ENCODE measurements at regions not wholly inside any gene's neighbourhood (a gene's known extent, or its start where the extent isn't known, plus 50 kb on each side); places are given as distances from the start of the nearest gene placed in this dataset.

- no peak for DNase-seq
Measured at GRCh38 chr5:161235569-161235968, 311.0 kb downstream of the GABRB2 start.

- no peak for DNase-seq
Measured at GRCh38 chr5:161233553-161233952, 313.0 kb downstream of the GABRB2 start.

- no peak for DNase-seq
Measured at GRCh38 chr5:161230221-161230620, 316.3 kb downstream of the GABRB2 start.

- DNase-seq: no peak
Measured at GRCh38 chr5:161219816-161220215, 326.7 kb downstream of the GABRB2 start.

- DNase-seq: no peak
Measured at GRCh38 chr5:161216877-161217276, 329.6 kb downstream of the GABRB2 start.

GRCh38 chr5:161212123-161212712 lies 334.3 kb downstream of the GABRB2 start:
- DNase-seq: no peak

GRCh38 chr5:161201558-161201957 lies 345.0 kb downstream of the GABRB2 start:
- no peak for DNase-seq

GRCh38 chr5:161190778-161191177 lies 338.8 kb upstream of the ATP10B start:
- no peak for DNase-seq

GRCh38 chr5:161190086-161190485 lies 338.1 kb upstream of the ATP10B start:
- DNase-seq: no peak

GRCh38 chr5:161189452-161189851 lies 337.4 kb upstream of the ATP10B start:
- no peak for DNase-seq

GRCh38 chr5:161183559-161183958 lies 331.5 kb upstream of the ATP10B start:
- no peak for DNase-seq

GRCh38 chr5:161176221-161176620 lies 324.2 kb upstream of the ATP10B start:
- no peak for DNase-seq

GRCh38 chr5:161169776-161170175 lies 317.8 kb upstream of the ATP10B start:
- no peak for DNase-seq

GRCh38 chr5:161167016-161167767 lies 315.2 kb upstream of the ATP10B start:
- DNase-seq: no peak

- no peak for DNase-seq
Measured at GRCh38 chr5:161165998-161166660, 314.1 kb upstream of the ATP10B start.

- no peak for DNase-seq
Measured at GRCh38 chr5:161157925-161158324, 305.9 kb upstream of the ATP10B start.

GRCh38 chr5:161155451-161155850 lies 303.4 kb upstream of the ATP10B start:
- no peak for DNase-seq

- no peak for DNase-seq
Measured at GRCh38 chr5:161152415-161152940, 300.5 kb upstream of the ATP10B start.

GRCh38 chr5:161150441-161150988 lies 298.5 kb upstream of the ATP10B start:
- no peak for DNase-seq

- DNase-seq: no peak
Measured at GRCh38 chr5:161149078-161149477, 297.1 kb upstream of the ATP10B start.

GRCh38 chr5:161138751-161139455 lies 286.9 kb upstream of the ATP10B start:
- DNase-seq: no peak

GRCh38 chr5:161134956-161135355 lies 282.9 kb upstream of the ATP10B start:
- no peak for DNase-seq

- DNase-seq: no peak
Measured at GRCh38 chr5:161134083-161134482, 282.1 kb upstream of the ATP10B start.
